ENCODE measurements at regions not wholly inside any gene's neighbourhood (a gene's known extent, or its start where the extent isn't known, plus 50 kb on each side); places are given as distances from the start of the nearest gene placed in this dataset.

DNA sequence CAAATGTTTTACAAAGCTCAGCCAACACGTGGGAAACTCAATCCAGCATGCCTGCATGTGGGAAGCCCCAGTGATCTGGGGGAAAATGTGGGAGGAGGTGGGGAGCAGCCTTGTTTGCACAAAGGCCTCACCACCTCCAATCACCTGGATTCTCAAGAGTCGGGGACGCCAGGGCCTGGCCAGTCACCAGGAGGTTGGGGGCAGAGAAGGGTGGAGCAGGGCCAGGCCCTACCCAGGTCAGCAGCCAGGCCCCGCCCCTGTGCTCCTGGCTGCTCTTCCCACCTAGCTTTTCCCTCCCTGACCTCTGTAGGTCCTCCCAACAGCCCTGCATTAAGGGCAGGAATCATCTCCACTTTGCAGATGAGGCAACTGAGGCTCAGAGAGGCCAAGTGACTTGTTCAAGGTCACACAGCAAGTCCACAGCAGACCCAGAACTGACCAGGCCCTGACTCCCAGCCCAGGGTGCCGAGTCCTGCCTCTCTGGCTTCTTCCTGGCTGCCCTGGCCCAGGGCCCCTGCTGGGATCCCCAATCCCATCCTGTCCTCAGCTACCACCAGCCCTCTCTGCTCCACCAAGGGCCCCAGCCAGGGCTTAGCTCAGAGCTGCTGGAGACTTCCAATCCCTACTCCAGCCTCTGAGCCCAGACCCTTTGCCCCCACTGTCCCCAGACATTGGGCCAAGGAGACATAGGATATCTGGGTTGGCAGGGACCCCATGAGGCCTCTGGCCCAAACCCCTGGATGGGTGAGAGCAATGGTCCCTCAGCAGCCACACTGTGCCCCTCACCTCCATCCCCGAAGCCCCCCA is 508.6 kb downstream of the PTPRU start:
- TF ChIP-seq, protein P1, sequence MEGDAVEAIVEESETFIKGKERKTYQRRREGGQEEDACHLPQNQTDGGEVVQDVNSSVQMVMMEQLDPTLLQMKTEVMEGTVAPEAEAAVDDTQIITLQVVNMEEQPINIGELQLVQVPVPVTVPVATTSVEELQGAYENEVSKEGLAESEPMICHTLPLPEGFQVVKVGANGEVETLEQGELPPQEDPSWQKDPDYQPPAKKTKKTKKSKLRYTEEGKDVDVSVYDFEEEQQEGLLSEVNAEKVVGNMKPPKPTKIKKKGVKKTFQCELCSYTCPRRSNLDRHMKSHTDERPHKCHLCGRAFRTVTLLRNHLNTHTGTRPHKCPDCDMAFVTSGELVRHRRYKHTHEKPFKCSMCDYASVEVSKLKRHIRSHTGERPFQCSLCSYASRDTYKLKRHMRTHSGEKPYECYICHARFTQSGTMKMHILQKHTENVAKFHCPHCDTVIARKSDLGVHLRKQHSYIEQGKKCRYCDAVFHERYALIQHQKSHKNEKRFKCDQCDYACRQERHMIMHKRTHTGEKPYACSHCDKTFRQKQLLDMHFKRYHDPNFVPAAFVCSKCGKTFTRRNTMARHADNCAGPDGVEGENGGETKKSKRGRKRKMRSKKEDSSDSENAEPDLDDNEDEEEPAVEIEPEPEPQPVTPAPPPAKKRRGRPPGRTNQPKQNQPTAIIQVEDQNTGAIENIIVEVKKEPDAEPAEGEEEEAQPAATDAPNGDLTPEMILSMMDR (IDR thresholded peaks at IDR 0.05; ENCODE audit: control insufficient read depth, insufficient read depth, low read depth, low read length, missing control alignments) = no peak
- DNase-seq (ENCODE audit: low read depth) = no peak

DNA sequence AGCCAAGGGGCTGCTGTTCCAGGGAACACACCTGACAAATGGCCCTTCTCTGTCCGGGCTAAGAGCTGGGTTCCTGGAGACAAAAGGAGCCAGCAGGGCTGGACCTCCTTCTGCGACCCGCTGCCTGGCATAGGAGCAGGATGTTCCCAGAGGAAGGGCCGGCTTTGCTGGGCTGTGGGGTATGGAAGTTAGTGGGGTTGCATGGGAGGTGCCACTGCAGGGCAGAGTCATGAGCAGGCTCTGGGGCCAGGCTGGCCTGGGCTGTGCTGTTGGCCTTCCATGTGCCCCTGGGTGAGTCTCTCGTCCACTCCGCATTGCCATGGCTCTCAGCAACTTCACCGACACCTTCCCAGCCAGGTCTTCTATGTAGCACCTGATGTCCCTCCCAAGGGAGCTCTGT is 507.6 kb downstream of the PTPRU start:
- TF ChIP-seq, protein P1 (IDR thresholded peaks at IDR 0.05; ENCODE audit: control insufficient read depth, insufficient read depth, low read depth, low read length, missing control alignments) = no peak
- DNase-seq (ENCODE audit: low read depth) = no peak
- no peak overlapping the region for H3K4me3 ChIP-seq (ENCODE audit: control insufficient read depth, low read depth, low read length)

More for the DNA sequence above, 508.6 kb downstream of the PTPRU start:
- no peak overlapping the region for H3K4me3 ChIP-seq (ENCODE audit: control insufficient read depth, low read depth, low read length)

DNA sequence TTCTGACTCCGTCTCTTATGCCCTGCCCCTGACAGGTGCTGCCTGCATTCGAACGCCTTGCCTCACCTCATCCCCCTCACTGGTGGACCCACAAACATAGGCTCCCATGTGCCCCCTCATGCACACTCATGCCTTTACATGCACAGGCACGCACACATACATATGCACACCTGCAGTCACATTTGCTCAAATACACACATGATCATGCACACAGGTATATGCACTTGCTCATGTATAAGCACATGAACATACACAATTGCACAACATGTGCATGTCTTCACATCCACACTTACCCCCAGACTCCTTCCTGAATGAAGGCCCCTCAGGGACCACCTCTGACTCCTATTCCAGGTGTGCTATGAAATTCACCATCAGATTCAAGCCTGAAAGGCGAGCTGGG is 506.9 kb downstream of the PTPRU start:
- DNase-seq (ENCODE audit: low read depth) = no peak
- TF ChIP-seq, protein P1 (IDR thresholded peaks at IDR 0.05; ENCODE audit: control insufficient read depth, insufficient read depth, low read depth, low read length, missing control alignments) = no peak
- no peak overlapping the region for H3K4me3 ChIP-seq (ENCODE audit: control insufficient read depth, low read depth, low read length)

DNA sequence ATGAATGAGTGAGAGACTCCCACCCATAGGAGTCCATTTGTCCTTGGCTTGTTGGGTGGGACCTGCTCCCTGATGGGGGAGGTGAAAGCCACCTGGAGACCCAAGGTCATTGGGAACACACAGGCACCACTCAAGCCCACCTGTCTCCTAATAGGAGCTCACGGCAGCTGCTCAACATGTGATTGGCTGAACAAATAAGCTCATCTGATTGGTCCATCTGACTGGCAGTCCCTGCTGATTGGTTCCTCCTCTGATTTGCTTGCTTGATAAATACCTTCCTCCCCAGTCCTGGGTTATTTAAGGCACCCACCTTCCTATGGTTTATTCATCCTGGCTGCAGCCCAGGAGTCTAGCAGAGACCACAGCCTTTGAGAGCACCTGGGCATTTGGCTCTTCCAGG is 502.9 kb downstream of the PTPRU start:
- no peak for DNase-seq (ENCODE audit: low read depth)
- H3K4me3 ChIP-seq (ENCODE audit: control insufficient read depth, low read depth, low read length) = no peak overlapping the region
- TF ChIP-seq, protein P1 (IDR thresholded peaks at IDR 0.05; ENCODE audit: control insufficient read depth, insufficient read depth, low read depth, low read length, missing control alignments) = no peak

DNA sequence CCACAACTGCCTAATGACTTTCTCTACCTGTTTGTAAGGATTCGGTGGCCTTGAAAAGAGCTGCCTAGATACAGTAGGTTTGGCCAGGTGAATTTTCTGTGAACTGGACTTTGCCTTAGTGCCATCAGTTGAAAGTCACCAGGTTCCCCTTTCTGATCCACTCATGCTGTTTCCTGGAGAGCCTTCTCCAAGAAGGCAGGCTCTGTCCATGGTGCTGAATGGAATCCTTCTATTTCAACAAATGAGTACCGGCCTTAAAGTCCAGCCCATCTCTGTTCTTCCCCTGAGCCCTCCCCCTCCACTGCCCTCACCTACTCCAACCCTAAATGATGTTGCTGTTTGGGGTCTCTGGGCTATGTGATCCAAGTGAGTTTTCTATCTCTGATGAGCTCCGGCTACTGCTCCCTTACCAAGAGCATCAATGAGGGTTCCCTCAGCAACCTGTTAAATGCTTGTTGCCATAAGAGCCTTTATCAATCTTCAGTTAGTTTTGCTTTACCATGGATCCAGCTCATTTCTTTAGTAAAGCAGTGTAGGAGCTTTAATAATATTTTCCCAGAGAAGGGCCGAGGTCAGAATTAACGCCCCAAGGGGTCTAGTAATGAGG is 500.4 kb downstream of the PTPRU start:
- peak; percentile 5 for DNase-seq (ENCODE audit: low read depth)
- TF ChIP-seq, protein P1 (IDR thresholded peaks at IDR 0.05; ENCODE audit: control insufficient read depth, insufficient read depth, low read depth, low read length, missing control alignments) = no peak
- H3K4me3 ChIP-seq (ENCODE audit: control insufficient read depth, low read depth, low read length) = no peak overlapping the region

DNA sequence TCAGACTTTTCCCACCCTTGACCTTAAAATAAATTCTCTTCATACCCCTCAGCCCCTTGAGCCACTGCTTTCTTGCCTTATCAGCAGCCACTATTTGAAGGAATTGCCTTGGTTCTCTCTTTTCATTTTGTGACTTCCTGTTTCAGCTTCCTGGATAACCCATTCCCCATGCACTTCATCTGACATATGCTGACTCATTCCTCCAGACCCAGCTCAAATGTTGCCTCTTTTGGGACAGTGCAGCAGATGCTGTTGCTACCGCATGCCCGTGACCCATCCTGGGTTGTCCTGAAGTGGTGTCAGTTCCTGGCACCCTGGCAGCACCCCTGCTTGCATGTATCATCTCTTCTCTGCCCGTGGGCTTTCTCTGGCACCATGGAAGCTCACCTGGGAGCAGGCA is 496.1 kb downstream of the PTPRU start:
- TF ChIP-seq, protein P1 (IDR thresholded peaks at IDR 0.05; ENCODE audit: control insufficient read depth, insufficient read depth, low read depth, low read length, missing control alignments) = no peak
- no peak for DNase-seq (ENCODE audit: low read depth)
- H3K4me3 ChIP-seq (ENCODE audit: control insufficient read depth, low read depth, low read length) = no peak overlapping the region

All from AG09309 (cell line).